HS-5 (cell line): ENCODE measurements at regions not wholly inside any gene's neighbourhood (a gene's known extent, or its start where the extent isn't known, plus 50 kb on each side); places are given as distances from the start of the nearest gene placed in this dataset.
A peak's percentile ranks its signal among the peaks of the same experiment; 100 is the strongest.

Experiments used
- DNase-seq: peaks from one replicate; pipeline ENCODE4 v3.0.0-alpha.2; 2012; ENCODE audit warnings: low read depth

GRCh38 chr9:7238247-7238637 lies 480.5 kb downstream of the KDM4C start:
- DNase-seq = no peak

- peak; percentile 45 for DNase-seq
Observed at GRCh38 chr9:7237473-7238246, 479.9 kb downstream of the KDM4C start.

GRCh38 chr9:7236186-7236585 lies 478.4 kb downstream of the KDM4C start:
- DNase-seq = no peak

GRCh38 chr9:7234144-7234543 lies 476.4 kb downstream of the KDM4C start:
- no peak for DNase-seq

GRCh38 chr9:7229571-7229970 lies 471.8 kb downstream of the KDM4C start:
- no peak for DNase-seq

- no peak for DNase-seq
Observed at GRCh38 chr9:7228726-7229125, 471.0 kb downstream of the KDM4C start.

GRCh38 chr9:7227951-7228350 lies 470.2 kb downstream of the KDM4C start:
- DNase-seq = no peak

- DNase-seq = no peak
Observed at GRCh38 chr9:7226007-7226640, 468.4 kb downstream of the KDM4C start.
